ENCODE measurements at regions not wholly inside any gene's neighbourhood (a gene's known extent, or its start where the extent isn't known, plus 50 kb on each side); places are given as distances from the start of the nearest gene placed in this dataset.
A peak's percentile ranks its signal among the peaks of the same experiment; 100 is the strongest.

DNA sequence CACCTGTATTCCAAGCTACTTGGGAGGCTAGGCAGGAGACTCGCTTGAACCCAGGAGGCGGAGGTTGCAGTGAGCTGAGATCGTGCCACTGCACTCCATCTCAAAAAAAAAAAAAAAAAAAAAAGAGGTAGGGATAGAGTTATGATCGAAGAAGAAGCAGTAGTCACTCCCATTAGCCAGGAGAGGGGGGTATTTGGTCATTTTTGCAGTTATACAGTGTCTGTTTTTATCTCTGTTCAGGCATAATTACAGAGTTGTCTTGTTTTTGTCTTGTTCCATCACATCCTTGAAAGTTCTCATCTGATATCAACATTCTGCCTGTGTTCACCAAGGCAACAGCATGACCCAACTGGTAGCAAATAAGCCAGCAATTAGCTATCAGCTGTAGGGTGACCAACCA is 98.5 kb upstream of the TMPO start:
- H3K4me3 ChIP-seq (ENCODE audit: low read depth, low read length), result no peak overlapping the region
- H3K27me3 ChIP-seq (ENCODE audit: control insufficient read depth, insufficient read depth, low read length), result no peaks in the 10 kb centered on the region
- DNase-seq (ENCODE audit: low read depth), result no peak
- H3K36me3 ChIP-seq (ENCODE audit: control insufficient read depth, insufficient read depth, low read length), result no peaks in the 10 kb centered on the region
- TF ChIP-seq, protein P1, sequence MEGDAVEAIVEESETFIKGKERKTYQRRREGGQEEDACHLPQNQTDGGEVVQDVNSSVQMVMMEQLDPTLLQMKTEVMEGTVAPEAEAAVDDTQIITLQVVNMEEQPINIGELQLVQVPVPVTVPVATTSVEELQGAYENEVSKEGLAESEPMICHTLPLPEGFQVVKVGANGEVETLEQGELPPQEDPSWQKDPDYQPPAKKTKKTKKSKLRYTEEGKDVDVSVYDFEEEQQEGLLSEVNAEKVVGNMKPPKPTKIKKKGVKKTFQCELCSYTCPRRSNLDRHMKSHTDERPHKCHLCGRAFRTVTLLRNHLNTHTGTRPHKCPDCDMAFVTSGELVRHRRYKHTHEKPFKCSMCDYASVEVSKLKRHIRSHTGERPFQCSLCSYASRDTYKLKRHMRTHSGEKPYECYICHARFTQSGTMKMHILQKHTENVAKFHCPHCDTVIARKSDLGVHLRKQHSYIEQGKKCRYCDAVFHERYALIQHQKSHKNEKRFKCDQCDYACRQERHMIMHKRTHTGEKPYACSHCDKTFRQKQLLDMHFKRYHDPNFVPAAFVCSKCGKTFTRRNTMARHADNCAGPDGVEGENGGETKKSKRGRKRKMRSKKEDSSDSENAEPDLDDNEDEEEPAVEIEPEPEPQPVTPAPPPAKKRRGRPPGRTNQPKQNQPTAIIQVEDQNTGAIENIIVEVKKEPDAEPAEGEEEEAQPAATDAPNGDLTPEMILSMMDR (IDR thresholded peaks at IDR 0.05; ENCODE audit: insufficient read depth, low read length, poor library complexity, severe bottlenecking), result peak; percentile 19

DNA sequence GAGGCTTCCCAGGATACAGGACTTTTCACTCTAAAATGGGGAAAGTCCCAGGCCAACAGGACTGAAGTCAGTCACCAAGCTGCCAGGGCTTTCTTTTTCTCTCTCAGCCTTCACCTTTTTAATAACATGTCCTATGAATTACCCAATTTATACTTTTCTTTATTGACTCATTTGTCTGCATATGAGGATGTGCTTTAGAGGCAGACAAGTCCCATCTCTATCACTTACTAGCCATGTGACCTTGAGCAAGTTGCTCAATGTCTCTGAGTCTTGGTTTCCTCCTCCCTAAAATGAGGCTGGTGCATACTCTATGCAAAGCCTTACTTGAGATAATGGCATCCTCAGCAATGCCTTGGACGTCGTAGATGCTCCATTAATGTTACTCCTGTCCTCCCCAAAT is 98.1 kb upstream of the TMPO start:
- DNase-seq (ENCODE audit: low read depth), result no peak
- TF ChIP-seq, protein P1 (IDR thresholded peaks at IDR 0.05; ENCODE audit: insufficient read depth, low read length, poor library complexity, severe bottlenecking), result no peak
- Histone ChIP-seq H3K27me3 (ENCODE audit: control insufficient read depth, insufficient read depth, low read length) (no peaks in the 10 kb centered on the region), H3K36me3 (ENCODE audit: control insufficient read depth, insufficient read depth, low read length) (no peaks in the 10 kb centered on the region), H3K4me3 (ENCODE audit: low read depth, low read length) (no peak overlapping the region)

DNA sequence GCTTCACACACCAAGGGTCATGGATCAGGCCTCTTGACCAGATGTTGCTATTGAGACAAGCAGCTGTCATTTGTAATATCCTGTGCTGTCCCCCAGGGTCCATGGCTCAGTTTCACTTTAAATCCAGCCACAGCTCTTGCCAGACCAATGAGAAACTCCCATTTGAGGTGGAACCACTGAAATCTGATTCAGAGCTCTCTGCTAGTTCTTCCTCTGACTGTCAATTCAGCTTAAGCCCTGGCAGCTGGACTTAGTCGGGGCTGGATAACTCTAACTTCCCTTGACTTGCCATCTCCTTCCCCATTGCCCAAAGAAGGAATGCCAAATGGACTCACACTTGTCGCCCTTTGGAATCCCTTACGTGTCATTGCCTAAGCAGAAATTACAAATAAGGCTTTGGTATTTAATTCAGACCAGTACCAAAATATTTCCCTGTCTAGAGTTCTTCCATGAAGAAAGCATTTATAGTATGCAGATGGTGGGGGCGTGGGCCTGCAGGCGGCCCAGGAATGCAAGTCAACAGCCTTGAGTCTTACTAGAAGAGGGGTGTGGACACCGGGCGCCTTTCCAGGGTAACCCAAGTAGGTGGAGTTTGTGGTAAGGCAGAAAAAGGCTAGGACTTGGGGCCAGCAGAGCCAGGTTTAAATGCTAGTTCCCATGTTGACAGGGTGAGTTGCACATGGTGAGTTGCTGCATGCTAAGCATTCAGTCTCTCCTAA is 96.9 kb upstream of the TMPO start:
- no peaks in the 10 kb centered on the region for H3K36me3 ChIP-seq (ENCODE audit: control insufficient read depth, insufficient read depth, low read length)
- H3K4me3 ChIP-seq (ENCODE audit: low read depth, low read length), result no peak overlapping the region
- peak; percentile 90 for DNase-seq (ENCODE audit: low read depth)
- H3K27me3 ChIP-seq (ENCODE audit: control insufficient read depth, insufficient read depth, low read length), result no peaks in the 10 kb centered on the region
- TF ChIP-seq, protein P1 (IDR thresholded peaks at IDR 0.05; ENCODE audit: insufficient read depth, low read length, poor library complexity, severe bottlenecking), result no peak

DNA sequence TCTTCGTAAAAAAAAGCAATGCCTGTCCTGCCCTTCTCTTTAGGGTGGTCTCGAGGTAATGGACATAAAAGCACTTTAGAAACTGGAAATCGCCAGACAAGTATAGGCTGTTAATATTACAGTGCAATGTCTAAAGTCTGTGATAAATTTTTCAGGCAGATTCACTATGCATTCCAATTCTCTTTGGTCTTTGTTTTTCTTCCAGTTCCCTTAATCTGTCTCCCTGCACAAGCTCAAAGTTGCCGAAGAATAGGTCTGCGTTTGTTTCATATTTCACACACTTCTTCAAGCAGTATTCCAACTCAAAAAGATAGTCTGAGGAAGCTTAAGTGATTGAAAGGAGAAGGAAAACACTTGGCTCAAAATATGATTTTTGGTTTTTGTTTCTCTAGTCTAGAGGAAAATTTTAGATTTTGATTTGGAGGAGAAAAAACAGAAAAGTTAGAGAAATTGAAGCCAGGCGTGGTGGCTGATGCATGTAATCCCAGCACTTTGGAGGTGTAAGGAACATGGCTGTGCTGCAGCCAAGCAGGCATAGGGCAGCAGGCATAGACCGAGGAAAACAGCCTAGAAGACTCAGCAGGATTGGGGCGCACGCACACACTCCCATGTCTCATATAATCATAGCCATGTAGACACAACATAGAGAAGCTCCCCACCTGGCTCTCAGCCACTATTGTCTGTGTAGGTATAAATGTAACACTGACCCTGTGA is 96.2 kb upstream of the TMPO start:
- no peaks in the 10 kb centered on the region for H3K36me3 ChIP-seq (ENCODE audit: control insufficient read depth, insufficient read depth, low read length)
- H3K4me3 ChIP-seq (ENCODE audit: low read depth, low read length), result no peak overlapping the region
- TF ChIP-seq, protein P1 (IDR thresholded peaks at IDR 0.05; ENCODE audit: insufficient read depth, low read length, poor library complexity, severe bottlenecking), result no peak

DNA sequence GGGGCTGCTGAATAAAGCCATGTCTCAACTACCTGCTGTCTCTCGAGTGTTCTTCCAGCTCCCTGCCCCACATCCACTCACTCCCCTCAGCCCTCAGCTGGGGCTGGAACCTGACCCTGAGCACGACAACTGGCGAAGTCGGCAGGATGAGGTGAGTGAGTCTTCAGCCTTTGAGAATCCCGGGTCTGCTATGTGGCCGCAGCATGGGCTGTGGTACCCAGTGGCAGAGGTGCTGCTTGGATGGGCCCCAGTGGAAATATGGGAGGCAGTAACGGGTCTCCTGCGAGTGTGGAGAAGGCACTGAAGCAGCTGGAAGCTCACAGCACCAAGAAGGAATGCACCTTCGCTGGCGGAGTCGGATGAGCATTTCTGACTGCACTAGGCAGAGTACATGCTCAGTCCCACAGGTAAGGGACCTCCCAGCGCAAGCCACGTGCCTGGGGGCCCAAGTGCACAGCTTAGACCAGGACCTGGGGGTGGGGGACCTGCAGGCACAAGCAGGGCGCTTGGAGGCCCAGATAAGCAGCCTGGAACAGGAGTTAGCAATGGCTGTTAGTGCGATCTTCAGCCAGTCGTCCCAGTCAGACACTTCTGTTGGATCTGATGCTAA is 95.5 kb upstream of the TMPO start:
- no peak overlapping the region for H3K4me3 ChIP-seq (ENCODE audit: low read depth, low read length)
- H3K27me3 ChIP-seq (ENCODE audit: control insufficient read depth, insufficient read depth, low read length), result no peaks in the 10 kb centered on the region
- no peak for DNase-seq (ENCODE audit: low read depth)
- H3K36me3 ChIP-seq (ENCODE audit: control insufficient read depth, insufficient read depth, low read length), result no peaks in the 10 kb centered on the region
- TF ChIP-seq, protein P1 (IDR thresholded peaks at IDR 0.05; ENCODE audit: insufficient read depth, low read length, poor library complexity, severe bottlenecking), result no peak

More for the DNA sequence above, 96.2 kb upstream of the TMPO start:
- no peak for DNase-seq (ENCODE audit: low read depth)
- no peaks in the 10 kb centered on the region for H3K27me3 ChIP-seq (ENCODE audit: control insufficient read depth, insufficient read depth, low read length)

Data from kidney epithelial cell (primary cell).